NCI-H226 (cell line): ENCODE measurements at regions not wholly inside any gene's neighbourhood (a gene's known extent, or its start where the extent isn't known, plus 50 kb on each side); places are given as distances from the start of the nearest gene placed in this dataset.
"Not testable (repeated sequence)": the region's sequence is repeated elsewhere in the genome, so short reads cannot be mapped to it uniquely, and the experiment has no call there.

Source experiments
- DNase-seq: peaks from one replicate; pipeline ENCODE4 v3.0.0-alpha.2; 2015

- no peak for DNase-seq
Measured at GRCh38 chr7:125197731-125198393, 268.2 kb upstream of the POT1 start.

GRCh38 chr7:125195156-125195555 is 265.5 kb upstream of the POT1 start:
- DNase-seq: no peak

DNA sequence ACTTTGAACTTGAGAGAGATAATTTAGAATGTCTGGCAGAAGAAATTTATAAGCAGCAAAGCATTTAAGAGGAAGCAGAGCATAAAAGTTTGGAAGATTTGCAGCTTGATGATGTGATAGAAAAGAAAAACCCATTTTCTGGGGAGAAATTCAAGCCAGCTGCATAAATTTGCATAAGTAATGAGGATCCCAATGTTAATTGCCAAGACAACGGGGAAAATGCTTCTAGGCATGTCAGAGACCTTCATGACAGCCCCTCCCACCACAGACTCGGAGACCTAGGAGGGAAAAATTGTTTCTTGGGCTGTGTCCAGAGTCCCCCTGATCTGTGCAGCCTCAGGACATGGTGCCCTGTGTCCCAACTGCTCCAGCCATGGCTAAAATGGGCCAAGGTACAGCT is 263.6 kb upstream of the POT1 start:
- no peak for DNase-seq

- no peak for DNase-seq
Measured at GRCh38 chr7:125184801-125185200, 255.2 kb upstream of the POT1 start.

DNA sequence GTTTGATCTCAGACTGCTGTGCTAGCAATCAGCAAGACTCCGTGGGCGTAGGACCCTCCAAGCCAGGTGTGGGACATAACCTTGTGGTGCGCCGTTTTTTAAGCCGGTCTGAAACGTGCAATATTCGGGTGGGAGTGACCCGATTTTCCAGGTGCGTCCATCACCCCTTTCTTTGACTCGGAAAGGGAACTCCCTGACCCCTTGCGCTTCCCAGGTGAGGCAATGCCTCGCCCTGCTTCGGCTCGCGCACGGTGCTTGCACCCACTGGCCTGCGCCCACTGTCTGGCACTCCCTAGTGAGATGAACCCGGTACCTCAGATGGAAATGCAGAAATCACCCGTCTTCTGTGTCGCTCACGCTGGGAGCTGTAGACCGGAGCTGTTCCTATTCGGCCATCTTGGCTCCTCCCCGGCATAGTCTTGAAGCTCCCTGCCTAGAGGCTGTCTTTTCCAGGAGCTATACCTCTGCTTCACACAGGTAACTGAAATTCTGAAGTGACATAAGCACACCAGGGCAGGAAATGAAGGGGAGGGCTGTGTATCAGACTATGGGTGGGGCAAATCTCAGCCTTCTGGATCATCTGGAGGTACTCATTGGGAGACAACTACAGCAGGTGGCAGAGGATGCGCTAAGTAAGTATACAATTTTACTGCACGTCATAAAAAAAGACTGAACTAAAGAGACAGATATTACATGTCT is 252.1 kb upstream of the POT1 start:
- not testable (repeated sequence) for DNase-seq

GRCh38 chr7:125173571-125173970 is 243.9 kb upstream of the POT1 start:
- no peak for DNase-seq

- no peak for DNase-seq
Measured at GRCh38 chr7:125169088-125169487, 239.5 kb upstream of the POT1 start.

DNA sequence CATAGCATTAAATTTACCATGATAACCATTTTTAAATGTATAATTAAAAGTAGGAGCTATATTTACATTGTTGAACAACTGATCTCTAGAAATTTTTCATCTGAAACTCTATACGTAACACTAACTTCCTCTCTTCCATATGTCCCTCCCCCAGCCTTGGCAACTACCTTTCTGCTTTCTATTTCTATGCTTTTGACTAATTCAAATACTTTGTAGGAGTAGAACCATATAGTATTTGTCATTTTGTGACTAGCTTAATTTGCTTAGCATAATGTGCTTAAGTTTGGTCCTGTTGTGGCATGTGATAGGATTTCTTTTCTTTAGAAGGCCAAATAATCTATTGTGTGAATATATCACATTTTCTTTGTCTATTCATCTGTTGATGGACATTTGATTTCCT is 225.3 kb upstream of the POT1 start:
- no peak for DNase-seq

GRCh38 chr7:125149151-125149550 is 219.5 kb upstream of the POT1 start:
- no peak for DNase-seq

DNA sequence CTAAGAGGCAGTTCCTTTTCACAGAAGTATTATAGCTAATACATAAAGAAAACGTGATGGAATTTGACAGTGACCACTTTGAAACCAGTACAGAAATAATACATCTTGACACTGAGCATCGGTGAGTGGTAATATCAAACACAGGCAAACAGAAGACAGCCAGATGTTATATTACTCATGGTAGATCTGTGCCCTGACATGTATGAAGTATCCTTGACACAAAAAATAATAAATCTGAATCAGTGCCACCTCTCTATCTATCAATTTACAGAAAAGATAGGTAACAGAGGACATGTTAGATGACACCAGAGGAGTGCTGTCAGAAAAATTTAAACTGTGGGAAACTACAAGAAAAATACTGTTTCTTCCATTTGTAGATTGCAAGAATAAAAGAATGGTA is 217.4 kb upstream of the POT1 start:
- DNase-seq: no peak

DNA sequence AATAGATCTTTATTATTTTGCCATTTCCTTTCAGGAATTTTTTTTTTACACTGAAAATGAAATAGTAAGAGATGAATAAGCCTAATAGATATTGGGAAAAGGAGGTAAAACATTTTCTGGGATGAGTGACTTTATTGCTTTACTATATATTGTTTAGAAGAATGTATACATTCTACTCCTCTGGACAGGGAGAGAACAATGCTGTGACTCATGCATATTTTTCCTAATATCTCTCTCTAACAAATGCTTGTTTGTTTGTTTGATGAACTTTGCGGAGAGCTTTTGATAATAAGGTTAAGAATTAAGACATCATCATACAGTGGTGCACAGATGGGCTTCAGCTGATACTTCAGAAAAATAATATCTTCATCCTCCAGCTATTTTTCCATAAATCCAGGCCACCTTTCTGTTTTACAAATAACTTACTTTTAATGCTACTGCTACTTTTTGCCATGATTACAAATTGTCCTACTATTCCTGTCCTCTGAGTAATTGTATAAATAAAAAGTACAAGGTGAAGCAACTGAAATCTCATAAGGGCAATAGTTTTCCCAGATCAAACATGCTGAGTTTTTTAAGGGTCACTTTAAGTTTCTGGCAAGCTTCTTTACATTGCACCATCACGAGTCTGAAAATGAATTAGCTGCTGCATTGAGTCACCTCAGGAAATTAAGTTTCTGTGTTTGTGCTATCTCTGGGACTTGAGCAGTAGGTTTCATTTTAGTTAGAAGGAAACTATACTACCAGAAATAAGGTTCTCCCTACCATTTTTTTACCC is 207.3 kb upstream of the POT1 start:
- no peak for DNase-seq

DNA sequence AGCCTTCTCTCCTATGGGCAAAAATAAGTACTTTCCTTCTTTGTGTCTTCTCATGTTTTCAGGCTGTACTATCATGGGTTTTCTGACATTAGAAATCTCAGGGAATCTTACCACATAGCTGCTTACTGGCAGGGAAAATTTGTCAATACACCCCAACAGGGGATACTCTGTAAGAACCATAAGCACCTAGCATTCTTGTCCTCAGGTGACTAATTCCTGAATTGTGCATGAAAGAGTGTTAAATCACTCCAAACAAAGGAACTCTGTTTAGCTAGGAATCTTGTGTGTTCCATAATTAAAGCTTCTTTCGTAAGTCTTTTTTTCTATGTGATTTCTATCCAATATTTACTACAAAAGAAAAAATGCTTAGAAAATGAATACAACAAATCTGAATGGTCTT is 206.7 kb upstream of the POT1 start:
- no peak for DNase-seq

DNA sequence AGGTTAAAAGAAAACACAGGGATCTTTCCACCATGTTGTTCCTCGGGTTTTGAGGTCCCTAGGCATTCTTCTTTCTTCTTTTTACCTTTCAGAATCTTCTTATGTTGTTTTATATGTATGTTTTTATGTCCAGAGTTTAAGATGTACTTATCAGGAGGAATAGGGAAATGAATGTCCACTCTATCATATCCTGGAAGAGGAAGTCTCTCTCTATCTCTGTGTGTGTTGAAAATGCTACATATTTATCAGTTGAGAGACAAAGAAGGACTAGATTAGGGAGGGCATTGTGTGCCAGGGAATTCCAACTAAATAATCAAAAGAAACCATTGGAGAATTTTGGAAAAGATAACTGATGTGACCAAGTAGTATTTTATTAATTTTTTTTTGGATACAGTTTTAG is 200.5 kb upstream of the POT1 start:
- DNase-seq: no peak

- no peak for DNase-seq
Measured at GRCh38 chr7:125127304-125127703, 197.7 kb upstream of the POT1 start.

- DNase-seq: no peak
Measured at GRCh38 chr7:125126376-125126775, 196.8 kb upstream of the POT1 start.

DNA sequence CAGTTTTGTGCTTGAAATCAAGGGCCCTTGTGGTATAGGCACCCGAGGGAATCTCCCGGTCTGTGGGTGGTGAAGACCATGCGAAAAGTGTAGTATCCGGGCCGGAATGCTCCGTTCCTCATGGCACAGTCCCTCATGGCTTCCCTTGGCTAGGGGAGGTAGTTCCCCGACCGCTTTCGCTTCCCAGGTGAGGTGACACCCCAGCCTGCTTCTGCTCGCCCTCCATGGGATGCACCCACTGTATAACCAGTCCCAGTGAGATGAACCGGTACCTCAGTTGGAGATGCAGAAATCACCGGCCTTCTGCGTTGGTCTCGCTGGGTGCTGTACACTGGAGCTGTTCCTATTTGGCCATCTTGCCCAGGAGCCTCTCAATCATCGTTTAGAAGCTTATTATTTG is 195.7 kb upstream of the POT1 start:
- DNase-seq: no peak

- DNase-seq: no peak
Measured at GRCh38 chr7:125122173-125122572, 192.5 kb upstream of the POT1 start.

DNA sequence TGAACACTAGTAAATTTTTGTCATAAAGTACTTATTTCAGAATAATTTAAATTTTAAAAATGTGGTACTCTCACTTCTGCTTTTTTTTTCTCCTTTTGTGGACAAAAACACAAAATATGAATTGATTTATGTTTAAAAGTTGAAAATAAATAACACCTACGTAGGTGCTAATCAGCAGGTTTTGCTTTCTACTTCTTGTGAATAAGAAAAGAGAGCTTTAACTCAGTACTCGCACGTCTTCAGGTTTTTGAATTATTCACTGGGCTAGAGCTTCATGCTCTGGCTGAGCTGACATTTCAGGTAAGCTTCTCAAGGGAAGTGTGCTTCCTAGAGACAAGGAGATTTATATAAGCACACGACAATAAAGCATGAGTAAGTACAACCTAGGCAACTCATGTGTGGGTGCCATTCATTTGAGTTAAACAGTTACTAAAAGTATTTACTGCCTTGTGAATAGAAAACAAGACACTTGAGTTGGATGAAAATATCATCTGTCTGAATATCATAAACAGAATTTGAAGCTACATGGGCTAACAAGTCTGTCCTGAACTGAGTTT is 190.0 kb upstream of the POT1 start:
- DNase-seq: no peak

GRCh38 chr7:125118444-125118843 is 188.8 kb upstream of the POT1 start:
- DNase-seq: no peak

GRCh38 chr7:125112850-125113249 is 183.2 kb upstream of the POT1 start:
- no peak for DNase-seq

DNA sequence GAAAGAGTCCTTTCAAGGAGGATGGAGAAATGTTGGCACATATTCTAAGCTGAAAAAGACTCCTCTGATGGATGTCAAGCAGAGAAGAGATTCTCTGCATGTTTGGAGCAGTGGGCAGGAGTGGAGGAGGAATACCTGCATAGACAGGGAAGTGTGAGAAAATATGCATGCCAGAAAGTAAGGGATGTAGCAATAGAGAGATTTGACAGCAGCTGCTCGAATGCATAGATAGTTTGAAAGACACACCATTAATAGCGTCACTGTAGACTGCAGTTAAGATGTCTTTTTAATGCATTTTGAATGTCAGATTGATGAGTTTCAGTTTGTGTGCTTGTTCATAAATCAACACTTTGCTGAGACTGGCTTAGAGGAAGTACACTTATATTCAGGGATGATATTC is 169.9 kb upstream of the POT1 start:
- DNase-seq: no peak

GRCh38 chr7:125098377-125098970 is 168.8 kb upstream of the POT1 start:
- DNase-seq: no peak

DNA sequence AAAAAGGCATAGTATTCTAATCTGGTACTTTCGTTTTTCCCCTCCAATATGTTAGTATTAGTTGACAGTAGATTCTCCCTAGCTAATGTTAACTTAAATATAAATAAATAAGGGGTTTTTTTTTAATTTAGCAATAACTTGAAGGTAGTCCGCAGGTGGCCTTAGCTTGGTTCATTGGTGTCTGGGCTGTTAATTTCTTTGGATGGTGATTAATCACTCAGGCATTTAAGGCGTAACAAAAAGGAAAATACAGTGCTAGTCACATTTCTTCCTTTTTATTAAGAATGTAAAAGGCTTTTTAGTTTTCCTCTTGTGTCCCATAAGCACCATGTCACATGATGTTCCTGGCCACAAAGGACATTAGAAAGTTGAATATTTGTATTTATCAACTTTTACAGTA is 161.0 kb upstream of the POT1 start:
- DNase-seq: no peak
